ENCODE measurements at regions not wholly inside any gene's neighbourhood (a gene's known extent, or its start where the extent isn't known, plus 50 kb on each side); places are given as distances from the start of the nearest gene placed in this dataset.

DNA sequence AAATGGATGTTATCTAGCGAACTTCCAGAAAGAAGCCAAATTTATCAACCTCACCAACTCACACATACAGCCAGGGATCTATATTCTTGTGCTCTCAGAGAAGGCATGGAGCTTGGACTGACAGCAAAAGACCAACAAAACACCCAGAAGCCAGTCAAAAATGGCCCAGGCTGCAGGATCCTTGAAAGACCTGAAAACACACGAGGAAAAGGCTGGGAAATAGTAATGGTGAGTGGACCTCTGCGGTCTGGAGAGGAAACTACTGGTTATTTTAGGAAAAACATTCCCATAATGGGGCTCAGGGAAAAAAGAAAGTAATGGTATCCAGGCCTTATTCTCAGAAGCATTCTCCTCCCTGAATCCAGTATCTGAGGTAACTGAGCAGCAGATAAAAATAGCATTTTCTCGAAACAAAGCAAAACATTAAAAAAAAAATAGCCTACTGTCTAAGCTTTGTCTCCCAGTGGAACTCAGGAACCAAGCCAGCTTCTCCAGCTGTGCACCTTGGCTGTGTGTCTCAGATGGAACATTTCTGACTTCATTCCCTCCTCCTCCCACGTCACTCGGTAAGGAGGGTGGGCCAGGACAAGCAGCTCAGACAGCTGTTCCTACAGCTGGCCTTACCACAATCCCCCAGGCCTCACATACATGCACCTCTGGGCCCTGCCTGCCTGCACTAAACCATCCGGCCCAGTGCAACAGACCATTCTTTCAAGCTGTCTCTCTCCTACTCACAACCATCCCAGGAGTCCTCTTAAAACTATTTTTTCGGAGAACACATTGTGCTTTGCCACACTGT is 249.9 kb downstream of the DAD1 start:
- POLR2A ChIA-PET (ENCODE audit: partially characterized antibody), result no interaction called here
- Histone ChIP-seq H3K9me3 (ENCODE audit: insufficient read depth in 2 of 2, low read depth in 1 of 2, low read length in 1 of 2) (peaks cover 7 to 9% of the 10 kb centered on the region in 2 experiments; a peak in 3 of 4 replicates), H3K23me2 (ENCODE audit: low read depth, low read length) (no peaks in the 10 kb centered on the region; the same call in 1 of the 2 replicates), H3K4me2 (ENCODE audit: insufficient read depth in 1 of 2, low read depth in 2 of 2, low read length in 2 of 2) (no peak overlapping the region), H2BK20ac (ENCODE audit: low read length) (no peak overlapping the region), H3K36me3 (ENCODE audit: control insufficient read depth in 2 of 4, insufficient read depth in 4 of 4, low read length in 3 of 4) (no peaks in the 10 kb centered on the region), H2BK12ac (ENCODE audit: low read depth, low read length) (no peak overlapping the region), H3K9ac (replicated peaks in 1 of 4; ENCODE audit: extremely low read depth in 1 of 4, low read depth in 3 of 4, low read length in 3 of 4) (no peak overlapping the region), H3K4ac (replicated peaks; ENCODE audit: insufficient read length, low read depth, low read length) (no peak overlapping the region), H4K91ac (replicated peaks; ENCODE audit: insufficient read length, low read length) (no peak overlapping the region), H2BK15ac (ENCODE audit: low read length) (no peak overlapping the region), H3K79me1 (ENCODE audit: low read depth, low read length) (no peaks in the 10 kb centered on the region), H2AK5ac (ENCODE audit: low read depth, low read length) (no peak overlapping the region), H3K56ac (replicated peaks; ENCODE audit: insufficient read length, low read depth, low read length) (no peak overlapping the region), H4K5ac (ENCODE audit: insufficient read length, low read depth, low read length) (no peak overlapping the region), H4K20me1 (replicated peaks in 1 of 2; ENCODE audit: control insufficient read depth in 1 of 2, insufficient read depth in 2 of 2, low read length in 2 of 2) (no peaks in the 10 kb centered on the region), H4K8ac (ENCODE audit: extremely low read depth, insufficient read depth, low read length) (no peak overlapping the region), H3K79me2 (ENCODE audit: control insufficient read depth in 1 of 2, insufficient read depth in 2 of 2, low read length in 2 of 2) (no peaks in the 10 kb centered on the region), H3K4me1 (replicated peaks in 1 of 4; ENCODE audit: control insufficient read depth in 3 of 4, insufficient read depth in 4 of 4, low read length in 3 of 4) (peaks cover 0 to 5% (median 2%) of the 10 kb centered on the region in 4 experiments; a peak in 3 of 7 replicates), H2AFZ (ENCODE audit: low read length) (no peak overlapping the region; the same call in 1 of the 2 replicates), H2BK5ac (ENCODE audit: low read depth, low read length) (no peak overlapping the region), H3K27ac (ENCODE audit: low read depth, low read length) (no peak overlapping the region), H3K14ac (ENCODE audit: insufficient read length) (no peak overlapping the region), H3K4me3 (ENCODE audit: extremely low read depth in 1 of 4, insufficient read depth in 2 of 4, low read depth in 3 of 4, low read length in 4 of 4) (no peak overlapping the region), H3K18ac (ENCODE audit: extremely low read depth, low read length) (0 out of 2 replicates have a peak overlapping the region, but pooled peaks have one; percentile 42), H3K27me3 (replicated peaks in 1 of 4; ENCODE audit: control insufficient read depth in 3 of 4, extremely low read depth in 1 of 4, insufficient read depth in 3 of 4, low read length in 3 of 4) (no peaks in the 10 kb centered on the region), H2BK120ac (replicated peaks; ENCODE audit: low read depth, low read length) (no peak overlapping the region), H3K23ac (ENCODE audit: insufficient read length) (no peak overlapping the region)
- CTCF ChIA-PET (ENCODE audit: partially characterized antibody), result interaction anchor here (0.6 to 8.4 kb wide), 5 partner anchors 19 to 52 kb away, joined by 3 to 62 read pairs (median 3); no protein-coding TSS in a partner anchor
- no peak for DNase-seq (ENCODE audit: low read depth in 1 of 2, low spot score in 2 of 2)
- WGBS, 2 experiments (ENCODE audit: extremely low coverage in 1 of 2, insufficient coverage in 1 of 2, insufficient read length in 1 of 2, insufficient replicate concordance in 2 of 2, low coverage in 1 of 2, low lambda C conversion rate in 2 of 2, missing lambda C conversion rate in 1 of 2), result 94% methylated on average over 8 of the region's 8 CpGs; no CpG with 5 or more reads in 1 of the 2 experiments
- TF ChIP-seq HDAC6 (IDR thresholded peaks at IDR 0.05; ENCODE audit: low read depth, low read length), result no peak
- TF ChIP-seq SP1 (IDR thresholded peaks at IDR 0.05; ENCODE audit: low read depth, low read length), result no peak
- no peak for FAIRE-seq
